GM12878 (cell line): ENCODE measurements at regions not wholly inside any gene's neighbourhood (a gene's known extent, or its start where the extent isn't known, plus 50 kb on each side); places are given as distances from the start of the nearest gene placed in this dataset.
"Not testable (repeated sequence)": the region's sequence is repeated elsewhere in the genome, so short reads cannot be mapped to it uniquely, and the experiment has no call there.

ENCODE experiments used
- ATAC-seq: fragments of 200-7000 bp; cut with Tn5 transposase; 3 replicates; pipeline ENCODE4 v1.9.1; 2020; ENCODE audit warnings: mild to moderate bottlenecking, moderate library complexity
- BruUV-seq: library from RNA; stranded (reverse); fragments of 400-500 nt; replicated peaks from 2 replicates; lab custom pipeline; 2021; lab: Mats Ljungman, UMichigan
- CTCF ChIA-PET: fragments of 300-600 bp; sonication (Branson Sonifier 250); formaldehyde crosslinking; extraction: SDS; loops from one replicate; lab custom pipeline; 2021; ENCODE audit warnings: inconsistent platforms; lab: Yijun Ruan, JAX
- POLR2A ChIA-PET: fragments of 350-600 bp; formaldehyde crosslinking; extraction: SDS; loops from one replicate; lab custom pipeline; 2021; ENCODE audit warnings: inconsistent platforms; lab: Charles Lee
- RAD21 ChIA-PET: fragments of 300-600 bp; sonication (Branson Sonifier 250); formaldehyde crosslinking; loops from one replicate; lab custom pipeline; 2023; ENCODE audit warnings: antibody characterized with exemption; ENCODE audit not compliant: unreplicated experiment; lab: Charles Lee
- SMC1A ChIA-PET: fragments of 300-600 bp; sonication (Branson Sonifier 250); formaldehyde crosslinking; loops from one replicate; lab custom pipeline; 2023; ENCODE audit not compliant: unreplicated experiment, uncharacterized antibody; lab: Charles Lee
- DNase-seq: peaks from one replicate; pipeline ENCODE4 v3.0.0-alpha.2; 2011; ENCODE audit warnings: low read depth, low spot score
- FAIRE-seq: peaks from 3 replicates; lab custom pipeline; 2011; peaks lifted over from hg19 to GRCh38; lab: Jason Lieb, UNC
- H2AFZ ChIP-seq: 2 replicates; pipeline ENCODE4 v1.6.0; 2011; ENCODE audit warnings: low read depth, low read length, control low read depth; ENCODE audit not compliant: control insufficient read depth
- H3K27ac ChIP-seq: 2 replicates; pipeline ENCODE4 v1.5.1; 2011; ENCODE audit warnings: control low read depth; ENCODE audit not compliant: control insufficient read depth, insufficient read depth
- H3K27me3 ChIP-seq, 2 experiments: replicated peaks in 1 of 2; 2 replicates each; pipeline versions ENCODE4 v1.6.0 to v1.6.1; 2011; ENCODE audit warnings: low read length in 1 of 2; ENCODE audit not compliant: control insufficient read depth in 2 of 2, insufficient read depth in 2 of 2
- H3K36me3 ChIP-seq, 2 experiments: 2 replicates each; pipeline ENCODE4 v1.5.1; 2011; ENCODE audit warnings: low read length in 1 of 2; ENCODE audit not compliant: control insufficient read depth in 2 of 2, insufficient read depth in 2 of 2
- H3K4me1 ChIP-seq: 2 replicates; pipeline ENCODE4 v1.6.1; 2011; ENCODE audit warnings: mild to moderate bottlenecking, low read length, moderate library complexity, mixed read lengths; ENCODE audit not compliant: control insufficient read depth, insufficient read depth
- H3K4me2 ChIP-seq: 2 replicates; pipeline ENCODE4 v1.6.0; 2011; ENCODE audit warnings: control low read depth; ENCODE audit not compliant: control insufficient read depth, insufficient read depth
- H3K4me3 ChIP-seq: fragments of 200-600 bp; sonication (generic); 2 replicates; pipeline ENCODE4 v1.5.1; 2016
- H3K79me2 ChIP-seq: 2 replicates; pipeline ENCODE4 v1.6.0; 2011; ENCODE audit warnings: low read length; ENCODE audit not compliant: control insufficient read depth, insufficient read depth
- H3K9ac ChIP-seq: 2 replicates; pipeline ENCODE4 v1.8.0; 2011; ENCODE audit warnings: low read length, control low read depth, mixed read lengths; ENCODE audit not compliant: control insufficient read depth, insufficient read depth
- H3K9me3 ChIP-seq: replicated peaks from 3 replicates; pipeline ENCODE4 v1.5.1; 2011; ENCODE audit warnings: mild to moderate bottlenecking, low read length; ENCODE audit not compliant: control insufficient read depth, insufficient read depth
- H4K20me1 ChIP-seq: 2 replicates; pipeline ENCODE4 v1.6.0; 2011; ENCODE audit not compliant: control insufficient read depth, insufficient read depth
- CEBPB ChIP-seq, 2 experiments: fragments of 150-350 bp in 1 of 2; IDR thresholded peaks; 2 replicates each; pipeline ENCODE4 v1.6.1; 2012 to 2014; ENCODE audit warnings: low read depth in 2 of 2, low read length in 2 of 2, borderline replicate concordance in 1 of 2, inconsistent platforms in 1 of 2
- CREB1 ChIP-seq: IDR thresholded peaks from 2 replicates; pipeline ENCODE4 v1.6.1; 2012; ENCODE audit warnings: low read depth, mild to moderate bottlenecking, inconsistent platforms
- EZH2 ChIP-seq: IDR thresholded peaks from 2 replicates; pipeline ENCODE4 v1.6.1; 2012; ENCODE audit warnings: low read depth, mild to moderate bottlenecking, control low read depth, inconsistent platforms, low read length, borderline replicate concordance; ENCODE audit not compliant: control insufficient read depth
- IKZF2 ChIP-seq, 2 experiments: fragments of 450-650 bp; IDR thresholded peaks; 2 replicates each; pipeline ENCODE4 v1.6.1; 2017; ENCODE audit warnings: mild to moderate bottlenecking in 2 of 2, moderate library complexity in 2 of 2
- SUZ12 ChIP-seq: fragments of 200-600 bp; sonication (generic); IDR thresholded peaks from one replicate; pipeline ENCODE4 v1.6.1; 2018; ENCODE audit warnings: antibody characterized with exemption, mild to moderate bottlenecking; ENCODE audit not compliant: unreplicated experiment
- WGBS: methylation state at CpG from one replicate; pipeline ENCODE4 v1.1.6; 2016; ENCODE audit warnings: low lambda C conversion rate; ENCODE audit not compliant: insufficient replicate concordance, insufficient coverage; ENCODE audit errors: missing lambda C conversion rate; 5-methylcytosine and 5-hydroxymethylcytosine counted together
- in situ Hi-C: fragments of 300-500 bp; cut with MboI; formaldehyde crosslinking; loops from 9 replicates; pipeline ENCODE4 v1.14.3; 2018; ENCODE audit warnings: mixed read lengths
- intact Hi-C: fragments of 100-400 bp; cut with micrococcal nuclease; formaldehyde crosslinking; loops from one replicate; pipeline ENCODE4 v1.14.2; 2022; ENCODE audit not compliant: unreplicated experiment

GRCh38 chr2:91442246-91442905, 2750.9 kb downstream of the RPIA start:
- intact Hi-C loops = no loop called here
- DNase-seq (no peak), ATAC-seq (no peak), FAIRE-seq (no peak)
- in situ Hi-C loops = no loop called here
- Histone ChIP-seq H2AFZ (no peak overlapping the region), H3K4me1 (no peaks in the 10 kb centered on the region), H3K79me2 (no peaks in the 10 kb centered on the region), H3K9me3 (no peaks in the 10 kb centered on the region; the same call in 2 of the 3 replicates), H3K9ac (no peak overlapping the region), H3K4me2 (no peak overlapping the region), H3K36me3 (no peaks in the 10 kb centered on the region), H3K27me3 (peaks cover 0 to 2% of the 10 kb centered on the region in 2 experiments; a peak in 2 of 4 replicates), H4K20me1 (no peaks in the 10 kb centered on the region), H3K27ac (no peak overlapping the region), H3K4me3 (no peak overlapping the region)
- RAD21 ChIA-PET = no interaction called here
- BruUV-seq = no TSS peak
- CTCF ChIA-PET = no interaction called here
- POLR2A ChIA-PET = no interaction called here
- SMC1A ChIA-PET = no interaction called here
- WGBS = 19% methylated on average over 82 of the region's 82 CpGs
- TF ChIP-seq SUZ12 (peak; percentile 100), CREB1 (no peak), CEBPB (IDR thresholded peaks at IDR 0.05; ENCODE audit: borderline replicate concordance in 1 of 2, low read depth in 2 of 2, low read length in 2 of 2) (no peak), IKZF2 (IDR thresholded peaks at IDR 0.05) (no peak), EZH2 (peak; percentile 46; the same call in 1 of the 2 replicates)
- TF ChIP-seq, all 136 proteins: peak for 2

- POLR2A ChIA-PET, DNase-seq, H3K36me3 ChIP-seq: not testable (repeated sequence)
Measured at GRCh38 chr2:91442906-91443729, 2751.6 kb downstream of the RPIA start.

GRCh38 chr2:91443730-91444115, 2752.2 kb downstream of the RPIA start:
- H3K27ac ChIP-seq, BruUV-seq, H3K79me2 ChIP-seq, H3K4me1 ChIP-seq, intact Hi-C loops, H4K20me1 ChIP-seq, CTCF ChIA-PET, H3K4me2 ChIP-seq, DNase-seq, H3K36me3 ChIP-seq, H3K27me3 ChIP-seq, H2AFZ ChIP-seq, SMC1A ChIA-PET, RAD21 ChIA-PET, H3K9me3 ChIP-seq, H3K9ac ChIP-seq, H3K4me3 ChIP-seq, in situ Hi-C loops, POLR2A ChIA-PET, ATAC-seq, FAIRE-seq: not testable (repeated sequence)
- 56% methylated on average over 8 of the region's 11 CpGs for WGBS

More at GRCh38 chr2:91442906-91443729, 2751.6 kb downstream of the RPIA start:
- WGBS = 55% methylated on average over 35 of the region's 69 CpGs
- in situ Hi-C loops, H4K20me1 ChIP-seq, ATAC-seq, H2AFZ ChIP-seq, SMC1A ChIA-PET, H3K4me1 ChIP-seq, H3K79me2 ChIP-seq, H3K27ac ChIP-seq, H3K9ac ChIP-seq, H3K27me3 ChIP-seq, CTCF ChIA-PET, intact Hi-C loops, BruUV-seq, H3K4me3 ChIP-seq, H3K4me2 ChIP-seq, RAD21 ChIA-PET, H3K9me3 ChIP-seq, FAIRE-seq: not testable (repeated sequence)
